DND-41 (cell line): ENCODE measurements at regions not wholly inside any gene's neighbourhood (a gene's known extent, or its start where the extent isn't known, plus 50 kb on each side); places are given as distances from the start of the nearest gene placed in this dataset.
"Not testable (repeated sequence)": the region's sequence is repeated elsewhere in the genome, so short reads cannot be mapped to it uniquely, and the experiment has no call there.

ENCODE experiments used
- ATAC-seq: fragments of 200-7000 bp; cut with Tn5 transposase; 3 replicates; pipeline ENCODE4 v1.9.1; 2021; ENCODE audit warnings: low read depth; ENCODE audit not compliant: insufficient read depth
- DNase-seq: peaks from one replicate; pipeline ENCODE4 v3.0.0-alpha.2; 2020
- H2AFZ ChIP-seq: 2 replicates; pipeline ENCODE4 v1.6.0; 2012; ENCODE audit warnings: low read depth, low read length
- H3K27ac ChIP-seq: 2 replicates; pipeline ENCODE4 v1.5.1; 2012; ENCODE audit warnings: low read length, inconsistent platforms
- H3K27me3 ChIP-seq: fragments of 200-600 bp; sonication (generic); 2 replicates; pipeline ENCODE4 v1.6.0; 2012; ENCODE audit warnings: low read length, mild to moderate bottlenecking, inconsistent platforms; ENCODE audit not compliant: insufficient read depth, poor library complexity
- H3K36me3 ChIP-seq: 2 replicates; pipeline ENCODE4 v1.5.1; 2012; ENCODE audit warnings: low read length, inconsistent platforms; ENCODE audit not compliant: insufficient read depth
- H3K4me1 ChIP-seq: 2 replicates; pipeline ENCODE4 v1.5.1; 2012; ENCODE audit warnings: mild to moderate bottlenecking, low read length; ENCODE audit not compliant: insufficient read depth
- H3K4me2 ChIP-seq: 2 replicates; pipeline ENCODE4 v1.6.0; 2012; ENCODE audit warnings: mild to moderate bottlenecking, moderate library complexity, low read length, inconsistent platforms; ENCODE audit not compliant: insufficient read depth
- H3K4me3 ChIP-seq, 2 experiments: fragments of 200-600 bp in 1 of 2; shearing (Covaris generic) in 1 of 2; 2 replicates each; pipeline ENCODE4 v1.5.1; 2012 to 2016; ENCODE audit warnings: inconsistent platforms in 2 of 2, low read length in 2 of 2, mild to moderate bottlenecking in 2 of 2, low read depth in 1 of 2, moderate library complexity in 1 of 2
- H3K79me2 ChIP-seq: 2 replicates; pipeline ENCODE4 v1.6.0; 2012; ENCODE audit warnings: low read length, inconsistent platforms; ENCODE audit not compliant: insufficient read depth
- H3K9ac ChIP-seq: 2 replicates; pipeline ENCODE4 v1.6.0; 2012; ENCODE audit warnings: low read depth, mild to moderate bottlenecking, inconsistent platforms, low read length, moderate library complexity
- H3K9me3 ChIP-seq: 2 replicates; pipeline ENCODE4 v1.5.1; 2012; ENCODE audit warnings: low read length, moderate library complexity, mild to moderate bottlenecking, inconsistent platforms; ENCODE audit not compliant: insufficient read depth, severe bottlenecking
- H4K20me1 ChIP-seq: 2 replicates; pipeline ENCODE4 v1.6.0; 2012; ENCODE audit warnings: low read length; ENCODE audit not compliant: insufficient read depth
- CTCF ChIP-seq: IDR thresholded peaks from 2 replicates; pipeline ENCODE4 v1.5.1; 2012; ENCODE audit warnings: borderline replicate concordance, low read length, moderate library complexity, mild to moderate bottlenecking; ENCODE audit not compliant: poor library complexity, severe bottlenecking; ENCODE audit errors: extremely low read depth
- EZH2 ChIP-seq: IDR thresholded peaks from 3 replicates; pipeline ENCODE4 v1.6.1; 2012; ENCODE audit warnings: borderline replicate concordance, low read depth, mild to moderate bottlenecking, moderate library complexity, low read length, inconsistent platforms; ENCODE audit not compliant: severe bottlenecking

- ATAC-seq = no peak
- H4K20me1 ChIP-seq = no peaks in the 10 kb centered on the region
- no peak overlapping the region for H2AFZ ChIP-seq
- H3K27me3 ChIP-seq = no peaks in the 10 kb centered on the region
- H3K9ac ChIP-seq = no peak overlapping the region
- no peaks in the 10 kb centered on the region for H3K9me3 ChIP-seq
- no peaks in the 10 kb centered on the region for H3K4me1 ChIP-seq
- no peak for TF ChIP-seq CTCF
- no peak for TF ChIP-seq EZH2
- H3K4me2 ChIP-seq = no peak overlapping the region
- DNase-seq = no peak
- no peaks in the 10 kb centered on the region for H3K36me3 ChIP-seq
- H3K79me2 ChIP-seq = no peaks in the 10 kb centered on the region
- no peak overlapping the region for H3K27ac ChIP-seq
- H3K4me3 ChIP-seq = no peak overlapping the region
Measured at GRCh38 chr4:66554826-66555225, 884.5 kb upstream of the EPHA5 start.

GRCh38 chr4:66545301-66545700 lies 875.0 kb upstream of the EPHA5 start:
- H3K4me3 ChIP-seq, H3K4me2 ChIP-seq, H3K79me2 ChIP-seq, H3K27ac ChIP-seq, H3K4me1 ChIP-seq, H3K27me3 ChIP-seq, H2AFZ ChIP-seq, H3K36me3 ChIP-seq, H3K9me3 ChIP-seq, H4K20me1 ChIP-seq, ATAC-seq, H3K9ac ChIP-seq, DNase-seq: not testable (repeated sequence)

- Histone ChIP-seq H4K20me1 (no peaks in the 10 kb centered on the region), H3K4me2 (no peak overlapping the region), H3K9ac (no peak overlapping the region), H3K79me2 (no peaks in the 10 kb centered on the region), H3K27me3 (no peaks in the 10 kb centered on the region), H3K36me3 (no peaks in the 10 kb centered on the region), H3K4me1 (peaks cover 7% of the 10 kb centered on the region; the same call in 1 of the 2 replicates), H3K9me3 (peaks cover 6% of the 10 kb centered on the region), H2AFZ (no peak overlapping the region), H3K4me3 (no peak overlapping the region), H3K27ac (no peak overlapping the region)
- no peak for TF ChIP-seq EZH2
- no peak for TF ChIP-seq CTCF
- no peak for ATAC-seq
- DNase-seq = no peak
Measured at GRCh38 chr4:66544281-66544680, 874.0 kb upstream of the EPHA5 start.

- Histone ChIP-seq H3K4me2 (peak overlapping the region; percentile 54; the same call in 1 of the 2 replicates), H3K9ac (peak overlapping the region; percentile 27; the same call in 1 of the 2 replicates), H3K36me3 (no peaks in the 10 kb centered on the region), H2AFZ (peak overlapping the region; percentile 56), H3K9me3 (peaks cover 2% of the 10 kb centered on the region), H3K79me2 (no peaks in the 10 kb centered on the region), H4K20me1 (no peaks in the 10 kb centered on the region), H3K27ac (0 out of 2 replicates have a peak overlapping the region, but pooled peaks have one; percentile 18), H3K27me3 (no peaks in the 10 kb centered on the region), H3K4me3 (no peak overlapping the region; a peak in 1 of 4 replicates), H3K4me1 (peaks cover 7% of the 10 kb centered on the region; the same call in 1 of the 2 replicates)
- DNase-seq (no peak), ATAC-seq (peak; percentile 52; the same call in 2 of the 3 replicates)
- no peak for TF ChIP-seq EZH2
- TF ChIP-seq CTCF = no peak
Measured at GRCh38 chr4:66539745-66540144, 869.5 kb upstream of the EPHA5 start.
